ENCODE measurements at regions not wholly inside any gene's neighbourhood (a gene's known extent, or its start where the extent isn't known, plus 50 kb on each side); places are given as distances from the start of the nearest gene placed in this dataset.

DNA sequence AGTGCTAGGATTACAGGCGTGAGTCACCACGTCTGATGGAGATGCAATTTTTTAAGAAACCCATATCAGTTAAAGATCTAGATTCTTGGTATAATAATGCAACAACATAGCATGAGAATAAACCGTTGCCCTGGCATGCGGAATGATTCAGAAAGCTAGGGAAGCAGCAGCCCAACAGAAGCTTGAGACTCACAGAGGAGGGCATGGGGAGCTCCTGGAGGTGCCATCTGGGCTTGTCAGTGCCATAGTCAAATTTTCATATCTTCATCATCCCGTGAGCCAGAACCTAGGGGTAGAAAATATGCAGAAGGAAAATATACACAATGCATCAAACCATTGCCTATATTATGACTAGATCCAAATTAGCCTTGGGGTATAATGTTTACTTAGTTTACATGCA is 118.7 kb upstream of the ADAMTS16 start:
- Histone ChIP-seq H3K18ac (ENCODE audit: insufficient read length, low read depth, low read length) (no peak overlapping the region), H3K56ac (ENCODE audit: insufficient read length, low read depth, low read length) (no peak overlapping the region), H3K4me1 (ENCODE audit: insufficient read depth, low read length) (no peaks in the 10 kb centered on the region), H2AK5ac (ENCODE audit: insufficient read length, low read length) (no peak overlapping the region), H2BK120ac (ENCODE audit: low read depth, low read length, poor library complexity, severe bottlenecking) (no peak overlapping the region), H2BK15ac (ENCODE audit: low read depth, low read length) (no peak overlapping the region), H2BK12ac (ENCODE audit: insufficient read length, low read depth, low read length) (no peak overlapping the region), H3K23me2 (ENCODE audit: insufficient read length, low read depth, low read length, poor library complexity, severe bottlenecking) (no peaks in the 10 kb centered on the region), H3K9ac (ENCODE audit: extremely low read depth, insufficient read length, low read length) (no peak overlapping the region), H4K8ac (replicated peaks; ENCODE audit: insufficient read length, low read depth, low read length) (no peak overlapping the region), H3K23ac (ENCODE audit: insufficient read length, low read depth, low read length) (no peak overlapping the region), H4K91ac (ENCODE audit: insufficient read length, low read depth, low read length) (no peak overlapping the region), H2AFZ (ENCODE audit: low read length) (no peak overlapping the region), H2BK5ac (ENCODE audit: insufficient read length, low read length) (no peak overlapping the region), H3K79me2 (ENCODE audit: insufficient read depth, low read length) (no peaks in the 10 kb centered on the region), H4K20me1 (ENCODE audit: control insufficient read depth, insufficient read depth, insufficient read length) (no peaks in the 10 kb centered on the region), H4K5ac (ENCODE audit: insufficient read length, low read depth, low read length) (no peak overlapping the region), H2BK20ac (ENCODE audit: low read depth, low read length, poor library complexity, severe bottlenecking) (no peak overlapping the region), H3K9me3 (ENCODE audit: control insufficient read depth, low read depth, low read length) (no peaks in the 10 kb centered on the region), H3K27me3 (ENCODE audit: insufficient read depth, low read length) (no peaks in the 10 kb centered on the region), H3T11ph (ENCODE audit: low read length) (no peak overlapping the region), H3K4me2 (ENCODE audit: insufficient read depth, insufficient read length, low read length) (no peak overlapping the region), H3K27ac (ENCODE audit: insufficient read length, low read depth, low read length) (no peak overlapping the region), H3K79me1 (ENCODE audit: insufficient read depth, low read depth, low read length, poor library complexity, severe bottlenecking) (no peaks in the 10 kb centered on the region), H3K4ac (ENCODE audit: low read depth, low read length) (no peak overlapping the region), H3K14ac (ENCODE audit: insufficient read depth, low read length) (no peak overlapping the region)
- peaks cover 2 to 3% of the 10 kb centered on the region in 2 experiments; a peak in 3 of 4 replicates for H3K4me1 Mint-ChIP-seq
- no peak overlapping the region for H3K27ac Mint-ChIP-seq
- peaks cover 8% of the 10 kb centered on the region for H3K27me3 Mint-ChIP-seq (ENCODE audit: low read depth)
- no CpG with 5 or more reads among the region's 5 CpGs for WGBS (ENCODE audit: extremely low coverage, insufficient read length, low lambda C conversion rate)
- H3K9me3 Mint-ChIP-seq = peaks cover 3 to 5% of the 10 kb centered on the region in 2 experiments; a peak in 3 of 5 replicates
- H3K4me3 Mint-ChIP-seq = no peak overlapping the region
- DNase-seq = no peak
- H3K36me3 Mint-ChIP-seq (ENCODE audit: insufficient read depth in 1 of 3, low read depth in 3 of 3) = no peaks in the 10 kb centered on the region; a peak in 1 of 7 replicates
- TF ChIP-seq, protein P1, sequence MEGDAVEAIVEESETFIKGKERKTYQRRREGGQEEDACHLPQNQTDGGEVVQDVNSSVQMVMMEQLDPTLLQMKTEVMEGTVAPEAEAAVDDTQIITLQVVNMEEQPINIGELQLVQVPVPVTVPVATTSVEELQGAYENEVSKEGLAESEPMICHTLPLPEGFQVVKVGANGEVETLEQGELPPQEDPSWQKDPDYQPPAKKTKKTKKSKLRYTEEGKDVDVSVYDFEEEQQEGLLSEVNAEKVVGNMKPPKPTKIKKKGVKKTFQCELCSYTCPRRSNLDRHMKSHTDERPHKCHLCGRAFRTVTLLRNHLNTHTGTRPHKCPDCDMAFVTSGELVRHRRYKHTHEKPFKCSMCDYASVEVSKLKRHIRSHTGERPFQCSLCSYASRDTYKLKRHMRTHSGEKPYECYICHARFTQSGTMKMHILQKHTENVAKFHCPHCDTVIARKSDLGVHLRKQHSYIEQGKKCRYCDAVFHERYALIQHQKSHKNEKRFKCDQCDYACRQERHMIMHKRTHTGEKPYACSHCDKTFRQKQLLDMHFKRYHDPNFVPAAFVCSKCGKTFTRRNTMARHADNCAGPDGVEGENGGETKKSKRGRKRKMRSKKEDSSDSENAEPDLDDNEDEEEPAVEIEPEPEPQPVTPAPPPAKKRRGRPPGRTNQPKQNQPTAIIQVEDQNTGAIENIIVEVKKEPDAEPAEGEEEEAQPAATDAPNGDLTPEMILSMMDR (conservative IDR thresholded peaks at IDR 0.05) = no peak

Data from H9 (cell line).